ENCODE measurements at regions not wholly inside any gene's neighbourhood (a gene's known extent, or its start where the extent isn't known, plus 50 kb on each side); places are given as distances from the start of the nearest gene placed in this dataset.
A peak's percentile ranks its signal among the peaks of the same experiment; 100 is the strongest.
"Not testable (repeated sequence)": the region's sequence is repeated elsewhere in the genome, so short reads cannot be mapped to it uniquely, and the experiment has no call there.

DNA sequence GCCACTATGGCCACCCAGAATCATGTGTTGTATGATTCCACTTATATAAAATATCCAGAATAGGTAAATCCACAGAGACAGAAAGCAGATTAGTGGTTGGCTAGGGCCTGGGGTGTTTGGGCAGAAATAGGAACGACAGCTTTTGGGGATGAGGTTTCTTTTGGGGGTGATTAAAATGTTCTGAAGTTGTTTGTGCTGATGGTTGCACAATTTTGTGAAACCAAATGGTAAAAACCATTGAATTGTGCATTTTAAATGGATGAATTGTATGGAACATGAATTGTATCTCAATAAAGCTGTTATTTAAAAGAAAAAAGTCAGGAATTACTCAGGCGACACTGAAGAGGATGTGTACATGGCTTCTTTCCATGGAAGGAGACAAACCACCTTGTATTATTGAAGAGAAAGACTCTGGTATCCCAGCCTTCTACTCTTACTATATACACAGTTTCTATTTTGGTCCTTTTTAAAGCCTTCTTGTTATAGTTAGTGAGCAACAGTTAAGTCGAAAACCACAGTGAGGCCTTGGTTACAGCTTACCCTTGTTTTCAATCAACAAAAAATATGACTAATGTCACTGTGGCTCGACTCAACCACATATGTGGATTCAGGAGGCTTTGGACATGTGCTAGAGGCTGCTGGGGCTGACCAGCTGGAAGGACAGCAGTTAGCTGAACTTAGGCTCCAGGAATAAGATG lies 57.1 kb upstream of the KMT2E start:
- TF ChIP-seq, protein P1, sequence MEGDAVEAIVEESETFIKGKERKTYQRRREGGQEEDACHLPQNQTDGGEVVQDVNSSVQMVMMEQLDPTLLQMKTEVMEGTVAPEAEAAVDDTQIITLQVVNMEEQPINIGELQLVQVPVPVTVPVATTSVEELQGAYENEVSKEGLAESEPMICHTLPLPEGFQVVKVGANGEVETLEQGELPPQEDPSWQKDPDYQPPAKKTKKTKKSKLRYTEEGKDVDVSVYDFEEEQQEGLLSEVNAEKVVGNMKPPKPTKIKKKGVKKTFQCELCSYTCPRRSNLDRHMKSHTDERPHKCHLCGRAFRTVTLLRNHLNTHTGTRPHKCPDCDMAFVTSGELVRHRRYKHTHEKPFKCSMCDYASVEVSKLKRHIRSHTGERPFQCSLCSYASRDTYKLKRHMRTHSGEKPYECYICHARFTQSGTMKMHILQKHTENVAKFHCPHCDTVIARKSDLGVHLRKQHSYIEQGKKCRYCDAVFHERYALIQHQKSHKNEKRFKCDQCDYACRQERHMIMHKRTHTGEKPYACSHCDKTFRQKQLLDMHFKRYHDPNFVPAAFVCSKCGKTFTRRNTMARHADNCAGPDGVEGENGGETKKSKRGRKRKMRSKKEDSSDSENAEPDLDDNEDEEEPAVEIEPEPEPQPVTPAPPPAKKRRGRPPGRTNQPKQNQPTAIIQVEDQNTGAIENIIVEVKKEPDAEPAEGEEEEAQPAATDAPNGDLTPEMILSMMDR (IDR thresholded peaks at IDR 0.05; ENCODE audit: extremely low read depth, insufficient read depth, missing control alignments), result no peak
- DNase-seq (ENCODE audit: low spot score), result peak; percentile 67
- in situ Hi-C loops (cut with MboI; ENCODE audit: low pct_unique_long_range_greater_than_20kb, low sequenced_read_pairs, unreplicated experiment), result no loop called here

DNA sequence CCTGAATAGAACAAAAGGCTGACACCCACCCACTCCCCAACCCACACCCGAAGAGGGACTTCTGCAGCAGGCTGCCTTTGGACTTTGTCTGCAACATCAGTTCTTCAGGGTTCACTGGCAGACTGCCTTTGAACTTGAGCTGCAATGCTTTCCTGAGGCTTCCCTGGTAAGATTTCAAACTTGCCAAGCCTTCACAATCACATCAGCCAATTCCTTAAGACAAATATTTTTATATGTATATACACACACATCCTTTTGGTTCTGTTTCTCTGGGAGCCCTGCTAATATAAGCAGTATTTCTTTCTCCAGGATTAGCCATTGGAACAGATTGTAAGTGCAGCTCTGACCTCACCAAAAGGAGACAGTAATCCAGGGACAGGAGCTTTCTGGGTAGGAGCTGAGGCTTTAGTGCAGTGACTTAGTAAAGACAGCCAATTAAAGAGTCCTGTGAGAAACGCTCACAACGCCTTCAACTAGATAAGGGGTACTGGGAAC lies 55.6 kb upstream of the KMT2E start:
- no peak for DNase-seq (ENCODE audit: low spot score)
- TF ChIP-seq, protein P1 (IDR thresholded peaks at IDR 0.05; ENCODE audit: extremely low read depth, insufficient read depth, missing control alignments), result no peak

DNA sequence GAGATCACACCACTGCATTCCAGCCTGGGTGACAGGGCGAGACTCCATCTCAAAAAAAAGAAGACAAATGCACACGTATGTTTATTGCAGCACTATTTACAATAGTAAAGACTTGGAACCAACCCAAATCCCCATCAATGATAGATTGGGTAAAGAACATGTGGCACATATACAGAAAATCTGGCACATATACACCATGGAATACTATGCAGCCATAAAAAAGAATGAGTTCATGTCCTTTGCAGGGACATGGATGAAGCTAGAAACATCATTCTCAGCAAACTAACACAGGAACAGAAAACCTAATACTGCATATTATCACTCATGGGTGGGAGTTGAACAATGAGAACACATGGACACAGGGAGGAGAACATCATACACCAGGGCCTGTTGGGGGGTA lies 54.5 kb upstream of the KMT2E start:
- DNase-seq (ENCODE audit: low spot score); in situ Hi-C loops (cut with MboI; ENCODE audit: low pct_unique_long_range_greater_than_20kb, low sequenced_read_pairs, unreplicated experiment): not testable (repeated sequence)

More for the DNA sequence above, 55.6 kb upstream of the KMT2E start:
- in situ Hi-C loops (cut with MboI; ENCODE audit: low pct_unique_long_range_greater_than_20kb, low sequenced_read_pairs, unreplicated experiment), result no loop called here

DNA sequence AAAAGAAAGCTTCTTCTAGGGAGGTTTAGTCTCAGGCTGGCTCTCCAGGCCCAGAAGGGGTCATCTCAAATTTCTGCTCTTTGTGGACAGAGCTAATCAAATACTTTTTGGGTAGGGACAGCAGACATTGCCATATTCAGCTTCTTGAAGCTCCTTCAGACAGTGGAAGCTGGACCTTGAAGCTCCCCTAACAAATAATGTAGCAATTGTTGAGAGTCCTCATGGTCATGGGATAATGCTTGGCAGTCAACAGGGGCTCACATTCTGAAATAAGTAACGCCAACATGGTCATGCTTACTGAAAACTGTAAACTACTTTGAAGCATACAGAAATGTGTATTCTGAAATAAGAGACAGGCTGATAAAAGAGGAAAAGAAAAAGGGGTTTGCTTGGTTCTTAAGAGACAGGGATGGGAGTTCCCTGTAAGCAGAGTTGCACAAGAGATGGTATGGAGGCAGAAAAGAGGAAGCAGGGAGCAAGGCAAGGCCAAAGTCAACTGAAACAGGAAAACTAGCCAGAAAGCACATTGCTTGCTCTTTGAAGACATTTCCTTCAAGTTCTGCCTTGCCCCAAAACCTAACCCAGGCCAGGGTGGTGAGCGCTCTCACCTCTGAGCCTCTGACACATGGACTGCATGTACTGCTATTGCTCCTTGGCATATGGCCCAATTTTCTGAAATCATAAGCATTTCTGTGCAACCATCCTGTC lies 53.1 kb upstream of the KMT2E start:
- TF ChIP-seq, protein P1 (IDR thresholded peaks at IDR 0.05; ENCODE audit: extremely low read depth, insufficient read depth, missing control alignments), result no peak
- in situ Hi-C loops (cut with MboI; ENCODE audit: low pct_unique_long_range_greater_than_20kb, low sequenced_read_pairs, unreplicated experiment), result no loop called here
- DNase-seq (ENCODE audit: low spot score), result no peak

- in situ Hi-C loops (cut with MboI; ENCODE audit: low pct_unique_long_range_greater_than_20kb, low sequenced_read_pairs, unreplicated experiment), result no loop called here
Measured at GRCh38 chr7:104961821-104962220, 52.2 kb upstream of the KMT2E start.

GRCh38 chr7:104962781-104963180 lies 51.2 kb upstream of the KMT2E start:
- DNase-seq (ENCODE audit: low spot score), result no peak
- in situ Hi-C loops (cut with MboI; ENCODE audit: low pct_unique_long_range_greater_than_20kb, low sequenced_read_pairs, unreplicated experiment), result no loop called here
- TF ChIP-seq, protein P1 (IDR thresholded peaks at IDR 0.05; ENCODE audit: extremely low read depth, insufficient read depth, missing control alignments), result no peak

More at GRCh38 chr7:104961821-104962220, 52.2 kb upstream of the KMT2E start:
- TF ChIP-seq, protein P1 (IDR thresholded peaks at IDR 0.05; ENCODE audit: extremely low read depth, insufficient read depth, missing control alignments), result no peak
- DNase-seq (ENCODE audit: low spot score), result no peak

- in situ Hi-C loops (cut with MboI; ENCODE audit: low pct_unique_long_range_greater_than_20kb, low sequenced_read_pairs, unreplicated experiment), result no loop called here
- DNase-seq (ENCODE audit: low spot score), result no peak
- TF ChIP-seq, protein P1 (IDR thresholded peaks at IDR 0.05; ENCODE audit: extremely low read depth, insufficient read depth, missing control alignments), result no peak
Measured at GRCh38 chr7:104963378-104963990, 50.5 kb upstream of the KMT2E start.
